PFSK-1 (cell line): ENCODE measurements at regions not wholly inside any gene's neighbourhood (a gene's known extent, or its start where the extent isn't known, plus 50 kb on each side); places are given as distances from the start of the nearest gene placed in this dataset.

Experiments
- FOXP2 ChIP-seq: optimal IDR thresholded peaks from 2 replicates; pipeline ENCODE3; 2011; ENCODE audit warnings: borderline replicate concordance, control low read depth, inconsistent platforms; ENCODE audit not compliant: insufficient read depth; ENCODE audit errors: extremely low read length, extremely low read depth
- POLR2AphosphoS5 ChIP-seq: IDR thresholded peaks from 2 replicates; pipeline ENCODE4 v1.6.1; 2012; ENCODE audit warnings: low read depth, mild to moderate bottlenecking, control low read depth, low read length, moderate library complexity
- SIN3A ChIP-seq: IDR thresholded peaks from 2 replicates; pipeline ENCODE4 v1.6.1; 2012; ENCODE audit warnings: mild to moderate bottlenecking, low read length, moderate library complexity, borderline replicate concordance; ENCODE audit not compliant: insufficient read depth
- TAF1 ChIP-seq: IDR thresholded peaks from 2 replicates; pipeline ENCODE4 v1.6.1; 2012; ENCODE audit warnings: low read length, control low read depth, borderline replicate concordance; ENCODE audit not compliant: insufficient read depth
- TF ChIP-seq, protein P1 (sequence below), 2 experiments: IDR thresholded peaks; 2 replicates each; pipeline versions ENCODE4 v1.6.1 to v1.8.0; 2011 to 2012; ENCODE audit warnings: low read depth in 2 of 2, low read length in 2 of 2, control low read depth in 1 of 2, inconsistent platforms in 1 of 2, mild to moderate bottlenecking in 1 of 2, moderate library complexity in 1 of 2; ENCODE audit not compliant: insufficient read depth in 1 of 2

DNA sequence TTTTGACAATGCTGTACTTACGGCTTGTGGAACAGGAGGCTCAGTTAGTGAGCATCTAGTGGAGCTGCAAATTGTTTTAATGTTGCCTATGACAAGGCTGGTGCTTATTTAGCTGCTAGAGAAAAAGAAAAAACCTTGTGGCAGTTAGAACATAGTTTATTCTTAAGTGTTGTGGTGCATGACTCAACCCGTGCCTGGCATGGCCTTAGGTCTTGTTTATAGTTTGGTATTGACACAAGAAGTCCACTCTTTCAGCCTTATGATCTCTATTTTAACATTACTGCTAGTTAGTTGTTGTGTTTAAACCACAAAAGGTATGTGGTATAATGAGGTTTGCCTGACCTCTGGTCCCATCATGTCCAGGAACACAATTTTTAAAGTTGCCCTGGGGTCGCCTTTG, 744.6 kb downstream of the FAM181B start:
- TF ChIP-seq, protein P1, sequence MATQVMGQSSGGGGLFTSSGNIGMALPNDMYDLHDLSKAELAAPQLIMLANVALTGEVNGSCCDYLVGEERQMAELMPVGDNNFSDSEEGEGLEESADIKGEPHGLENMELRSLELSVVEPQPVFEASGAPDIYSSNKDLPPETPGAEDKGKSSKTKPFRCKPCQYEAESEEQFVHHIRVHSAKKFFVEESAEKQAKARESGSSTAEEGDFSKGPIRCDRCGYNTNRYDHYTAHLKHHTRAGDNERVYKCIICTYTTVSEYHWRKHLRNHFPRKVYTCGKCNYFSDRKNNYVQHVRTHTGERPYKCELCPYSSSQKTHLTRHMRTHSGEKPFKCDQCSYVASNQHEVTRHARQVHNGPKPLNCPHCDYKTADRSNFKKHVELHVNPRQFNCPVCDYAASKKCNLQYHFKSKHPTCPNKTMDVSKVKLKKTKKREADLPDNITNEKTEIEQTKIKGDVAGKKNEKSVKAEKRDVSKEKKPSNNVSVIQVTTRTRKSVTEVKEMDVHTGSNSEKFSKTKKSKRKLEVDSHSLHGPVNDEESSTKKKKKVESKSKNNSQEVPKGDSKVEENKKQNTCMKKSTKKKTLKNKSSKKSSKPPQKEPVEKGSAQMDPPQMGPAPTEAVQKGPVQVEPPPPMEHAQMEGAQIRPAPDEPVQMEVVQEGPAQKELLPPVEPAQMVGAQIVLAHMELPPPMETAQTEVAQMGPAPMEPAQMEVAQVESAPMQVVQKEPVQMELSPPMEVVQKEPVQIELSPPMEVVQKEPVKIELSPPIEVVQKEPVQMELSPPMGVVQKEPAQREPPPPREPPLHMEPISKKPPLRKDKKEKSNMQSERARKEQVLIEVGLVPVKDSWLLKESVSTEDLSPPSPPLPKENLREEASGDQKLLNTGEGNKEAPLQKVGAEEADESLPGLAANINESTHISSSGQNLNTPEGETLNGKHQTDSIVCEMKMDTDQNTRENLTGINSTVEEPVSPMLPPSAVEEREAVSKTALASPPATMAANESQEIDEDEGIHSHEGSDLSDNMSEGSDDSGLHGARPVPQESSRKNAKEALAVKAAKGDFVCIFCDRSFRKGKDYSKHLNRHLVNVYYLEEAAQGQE (IDR thresholded peaks at IDR 0.05; ENCODE audit: insufficient read depth in 1 of 2, low read depth in 2 of 2, low read length in 2 of 2): no peak

DNA sequence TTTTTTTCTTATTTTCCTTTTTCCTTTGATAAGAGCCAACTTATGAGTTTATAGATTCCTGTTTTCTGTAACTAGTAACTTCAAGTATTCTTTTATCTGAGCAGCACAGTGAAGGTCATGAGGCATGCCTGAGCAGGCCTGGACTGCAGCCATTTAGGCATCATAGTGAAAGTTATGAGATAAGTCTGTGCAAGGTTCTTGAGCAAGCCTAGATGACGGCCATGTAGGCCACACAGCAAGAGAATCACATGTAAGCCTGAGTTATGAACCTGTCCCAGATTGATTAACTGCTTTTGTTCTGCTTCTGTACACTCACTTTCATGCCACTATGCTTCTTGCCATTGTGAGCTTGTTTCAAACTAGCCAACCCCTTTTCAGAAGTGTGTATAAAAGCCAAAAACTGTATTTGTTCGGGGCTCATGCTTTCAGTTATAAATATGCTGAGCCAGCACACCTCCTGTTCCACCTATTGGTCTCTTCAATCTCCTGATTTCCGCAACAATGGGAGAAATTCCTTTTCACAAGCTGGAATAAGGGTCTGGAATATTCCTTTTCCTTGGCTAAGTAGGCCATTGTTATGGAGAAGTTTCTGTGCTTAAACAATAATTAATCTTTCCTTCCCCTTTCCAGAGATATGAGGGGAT, 745.7 kb downstream of the FAM181B start:
- TF ChIP-seq TAF1 (no peak), SIN3A (no peak), FOXP2 (no peak), POLR2AphosphoS5 (no peak)
- TF ChIP-seq, protein P1 (IDR thresholded peaks at IDR 0.05; ENCODE audit: insufficient read depth in 1 of 2, low read depth in 2 of 2, low read length in 2 of 2): no peak

DNA sequence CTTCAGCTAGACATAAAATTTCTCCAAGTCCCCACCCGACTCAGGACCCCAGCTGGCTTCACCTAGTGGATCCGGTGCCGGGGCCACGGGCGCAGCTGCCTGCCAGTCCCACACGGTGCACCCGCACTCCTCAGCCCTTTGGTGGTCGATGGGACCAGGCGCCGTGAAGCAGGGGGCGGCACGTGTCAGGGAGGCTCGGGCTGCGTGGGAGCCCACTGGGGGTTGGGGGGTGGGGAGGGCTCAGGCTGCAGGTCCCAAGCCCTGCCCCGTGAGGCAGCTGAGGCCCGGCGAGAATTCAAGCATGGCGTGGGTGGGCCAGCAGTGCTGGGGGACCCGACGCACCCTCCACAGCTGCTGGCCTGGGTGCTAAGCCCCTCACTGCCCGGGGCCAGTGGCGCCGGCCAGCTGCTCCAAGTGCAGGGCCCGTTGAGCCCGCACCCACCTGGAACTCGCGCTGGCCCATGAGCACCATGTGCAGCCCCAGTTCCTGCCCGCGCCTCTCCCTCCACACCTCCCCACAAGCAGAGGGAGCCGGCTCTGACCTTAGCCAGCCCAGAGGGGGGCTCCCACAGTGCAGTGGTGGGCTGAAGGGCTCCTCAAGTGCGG, 747.0 kb downstream of the FAM181B start:
- TF ChIP-seq POLR2AphosphoS5: no peak
- TF ChIP-seq TAF1: no peak
- TF ChIP-seq, protein P1 (IDR thresholded peaks at IDR 0.05; ENCODE audit: insufficient read depth in 1 of 2, low read depth in 2 of 2, low read length in 2 of 2): no peak
- TF ChIP-seq FOXP2: no peak
- no peak for TF ChIP-seq SIN3A

DNA sequence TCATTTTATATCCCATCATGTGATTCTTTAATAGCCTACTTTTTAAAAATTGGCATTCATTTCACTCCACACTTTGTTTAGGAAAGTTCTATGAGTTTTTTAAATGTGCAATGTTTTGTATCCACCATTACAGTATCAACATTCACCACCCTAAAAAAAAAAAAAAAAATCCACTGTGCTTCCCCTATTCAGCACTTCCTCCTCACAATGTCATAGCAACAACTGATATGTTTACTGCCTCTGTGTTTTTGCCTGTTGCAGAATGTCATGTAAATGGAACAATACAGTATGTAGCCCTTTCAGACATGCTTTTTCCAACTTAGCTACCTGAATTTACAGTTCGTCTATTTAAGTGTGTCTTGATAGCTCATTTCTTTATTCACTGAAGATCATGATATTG, 754.2 kb downstream of the FAM181B start:
- TF ChIP-seq SIN3A (no peak), TAF1 (no peak), FOXP2 (no peak), POLR2AphosphoS5 (no peak)
- TF ChIP-seq, protein P1 (IDR thresholded peaks at IDR 0.05; ENCODE audit: insufficient read depth in 1 of 2, low read depth in 2 of 2, low read length in 2 of 2): no peak
